ENCODE measurements at regions not wholly inside any gene's neighbourhood (a gene's known extent, or its start where the extent isn't known, plus 50 kb on each side); places are given as distances from the start of the nearest gene placed in this dataset.
A peak's percentile ranks its signal among the peaks of the same experiment; 100 is the strongest.

DNA sequence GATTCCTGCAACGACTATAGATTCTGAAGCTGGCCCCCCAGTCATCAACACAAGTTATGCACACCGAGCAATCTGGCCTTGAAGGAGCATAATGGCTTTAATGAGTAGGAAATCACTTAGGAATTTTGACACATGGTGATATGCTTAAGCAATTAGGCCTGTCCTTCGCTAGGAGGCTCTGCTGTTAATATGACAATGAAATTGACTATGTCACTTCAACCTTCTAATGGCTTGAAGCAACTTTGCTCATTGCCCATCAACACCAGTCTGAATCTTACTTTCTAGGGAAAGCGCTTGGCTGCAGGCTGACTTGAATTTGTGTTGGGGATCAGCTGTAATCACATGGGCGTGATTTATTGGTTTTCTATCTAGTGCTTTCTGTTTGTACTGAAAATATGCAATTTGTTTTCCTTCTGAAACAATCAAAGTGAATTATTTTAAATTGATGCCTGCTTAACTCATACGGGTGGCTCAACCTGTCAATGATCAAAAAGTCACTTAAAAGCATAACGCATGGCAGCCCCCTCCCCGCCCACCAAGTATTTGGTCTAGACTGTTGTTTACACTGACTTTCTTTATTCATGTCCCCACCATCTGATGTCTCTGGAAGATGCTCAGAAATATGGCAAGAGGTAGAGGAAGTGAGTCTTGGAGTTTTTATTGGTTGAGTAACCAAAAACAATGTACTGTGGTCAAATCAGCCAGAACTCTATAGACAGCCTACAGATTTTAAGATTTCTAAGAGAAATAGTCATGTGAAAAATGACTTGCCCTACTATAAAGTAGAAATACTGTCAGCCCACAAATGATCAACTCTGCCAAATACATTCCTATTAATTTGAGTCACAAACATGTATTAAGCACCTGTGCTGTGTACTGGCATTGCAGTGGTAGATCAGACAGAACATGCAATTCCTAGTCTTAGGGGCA, 344.9 kb downstream of the RBM43 start:
- Histone ChIP-seq H3K27ac (no peak overlapping the region), H3K36me3 (no peaks in the 10 kb centered on the region), H3K4me3 (no peak overlapping the region), H3K27me3 (ENCODE audit: low read depth) (no peaks in the 10 kb centered on the region), H3K4me1 (no peaks in the 10 kb centered on the region), H3K9me3 (no peaks in the 10 kb centered on the region)
- TF ChIP-seq CTCF (IDR thresholded peaks at IDR 0.05), result no peak
- no peak for DNase-seq
- ATAC-seq, result no peak
- intact Hi-C loops (cut with DNase I), result no loop called here

DNA sequence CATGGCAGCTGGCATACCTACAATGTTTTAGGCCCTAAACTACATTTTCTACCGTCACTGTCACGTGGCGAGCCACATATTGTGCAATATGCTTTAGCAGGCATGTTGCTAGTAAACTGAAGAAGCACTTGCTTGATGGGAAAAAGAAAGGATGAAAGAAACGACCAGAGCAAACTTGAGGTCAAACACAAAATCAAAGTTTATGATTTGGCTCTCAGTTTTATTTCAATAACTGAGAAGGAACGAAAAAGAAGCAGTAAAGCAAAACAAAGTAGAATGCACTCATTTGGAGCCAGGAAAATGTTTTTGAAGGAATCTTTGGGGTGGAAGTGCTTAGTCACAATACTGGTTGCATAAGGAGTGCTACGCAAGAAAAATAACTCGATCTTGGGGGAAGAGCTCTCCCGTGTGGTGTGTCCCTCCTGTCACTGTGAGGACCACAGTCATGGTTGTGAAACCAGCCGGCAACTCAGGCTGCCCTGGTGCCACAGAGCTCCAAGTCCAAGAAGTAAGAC, 349.8 kb downstream of the RBM43 start:
- no peaks in the 10 kb centered on the region for H3K4me1 ChIP-seq
- H3K27ac ChIP-seq, result peak overlapping the region; percentile 55
- H3K9me3 ChIP-seq, result no peaks in the 10 kb centered on the region
- no peaks in the 10 kb centered on the region for H3K27me3 ChIP-seq (ENCODE audit: low read depth)
- intact Hi-C loops (cut with DNase I), result no loop called here
- ATAC-seq, result peak; percentile 83
- no peaks in the 10 kb centered on the region for H3K36me3 ChIP-seq
- peak; percentile 20 for TF ChIP-seq CTCF (IDR thresholded peaks at IDR 0.05)
- peak; percentile 58 for DNase-seq
- H3K4me3 ChIP-seq, result no peak overlapping the region

DNA sequence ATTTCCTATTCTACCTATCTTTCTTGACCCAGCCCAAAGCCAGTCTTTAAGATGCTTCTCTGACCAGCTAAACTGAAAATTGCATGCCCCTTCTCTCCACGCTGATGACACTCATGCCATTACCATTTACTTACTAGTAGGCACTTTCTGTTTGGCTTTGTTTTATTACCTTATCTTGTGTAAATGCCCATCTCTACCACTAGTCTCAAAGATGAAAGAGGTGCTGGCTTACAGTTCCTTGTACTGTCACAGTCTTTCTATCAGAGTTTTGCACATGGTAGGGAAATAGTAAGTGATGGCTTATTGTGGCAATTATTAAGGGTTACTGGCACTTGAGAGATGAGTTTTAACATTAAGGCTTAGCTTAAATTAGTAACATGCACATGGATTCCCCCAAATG, 352.1 kb downstream of the RBM43 start:
- no peak overlapping the region for H3K4me3 ChIP-seq
- H3K27me3 ChIP-seq (ENCODE audit: low read depth), result no peaks in the 10 kb centered on the region
- H3K27ac ChIP-seq, result no peak overlapping the region
- no peaks in the 10 kb centered on the region for H3K36me3 ChIP-seq
- ATAC-seq (no peak), DNase-seq (no peak)
- no peaks in the 10 kb centered on the region for H3K9me3 ChIP-seq
- TF ChIP-seq CTCF (IDR thresholded peaks at IDR 0.05), result no peak
- no peaks in the 10 kb centered on the region for H3K4me1 ChIP-seq
- intact Hi-C loops (cut with DNase I), result no loop called here

DNA sequence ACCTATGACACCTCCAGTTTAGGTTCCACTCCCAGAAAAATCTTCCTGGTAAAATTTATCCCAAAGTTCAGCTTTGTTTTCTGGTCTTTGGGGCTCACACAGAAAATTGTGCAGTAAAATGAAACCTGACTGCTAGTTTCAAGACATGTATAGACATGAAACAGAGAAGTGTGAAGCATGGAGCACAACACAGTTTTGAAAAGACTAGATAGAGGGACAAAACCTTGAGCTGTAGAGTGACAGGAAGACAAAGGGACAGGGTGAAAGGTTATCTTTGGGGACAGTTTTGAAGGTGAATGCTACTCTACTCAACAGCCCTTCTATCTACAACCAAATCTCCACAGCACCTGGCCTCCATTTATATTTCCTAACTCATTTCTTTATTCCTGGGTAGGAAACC, 352.6 kb downstream of the RBM43 start:
- DNase-seq (no peak), ATAC-seq (no peak)
- Histone ChIP-seq H3K9me3 (no peaks in the 10 kb centered on the region), H3K4me3 (no peak overlapping the region), H3K36me3 (no peaks in the 10 kb centered on the region), H3K4me1 (no peaks in the 10 kb centered on the region), H3K27ac (no peak overlapping the region), H3K27me3 (ENCODE audit: low read depth) (no peaks in the 10 kb centered on the region)
- intact Hi-C loops (cut with DNase I), result no loop called here
- no peak for TF ChIP-seq CTCF (IDR thresholded peaks at IDR 0.05)

DNA sequence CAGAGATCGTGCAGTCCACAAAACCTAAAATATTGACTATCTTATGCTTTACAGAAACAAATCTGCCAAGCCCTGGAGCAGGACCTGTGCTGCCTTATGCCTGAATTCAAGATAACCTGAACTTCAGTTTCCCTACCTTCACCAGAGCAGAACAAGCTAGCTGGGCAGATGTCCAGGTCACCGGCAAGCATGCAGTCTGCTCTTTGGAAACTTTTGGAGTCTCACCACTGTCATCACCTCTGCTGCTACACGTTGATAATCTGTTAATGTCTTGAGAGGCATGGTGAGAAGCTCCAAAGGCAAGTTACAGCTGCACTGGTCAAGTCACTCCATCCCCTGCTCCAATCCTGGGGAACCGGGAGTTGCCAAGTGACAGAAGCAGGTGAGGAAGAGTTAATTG, 354.2 kb downstream of the RBM43 start:
- intact Hi-C loops (cut with DNase I), result no loop called here
- Histone ChIP-seq H3K27ac (no peak overlapping the region), H3K36me3 (no peaks in the 10 kb centered on the region), H3K4me3 (no peak overlapping the region), H3K4me1 (no peaks in the 10 kb centered on the region), H3K27me3 (ENCODE audit: low read depth) (no peaks in the 10 kb centered on the region), H3K9me3 (peaks cover 2% of the 10 kb centered on the region)
- TF ChIP-seq CTCF (IDR thresholded peaks at IDR 0.05), result no peak
- DNase-seq (no peak), ATAC-seq (no peak)

Data from lower lobe of right lung (tissue), 2 donors.